HG03060 (cell line): ENCODE measurements at regions not wholly inside any gene's neighbourhood (a gene's known extent, or its start where the extent isn't known, plus 50 kb on each side); places are given as distances from the start of the nearest gene placed in this dataset.

Source experiments
- ATAC-seq: cut with Tn5 transposase; IDR thresholded peaks from one replicate; pipeline ENCODE4 v1.9.1; 2021; ENCODE audit warnings: low read depth, moderate number of reproducible peaks; ENCODE audit not compliant: unreplicated experiment

DNA sequence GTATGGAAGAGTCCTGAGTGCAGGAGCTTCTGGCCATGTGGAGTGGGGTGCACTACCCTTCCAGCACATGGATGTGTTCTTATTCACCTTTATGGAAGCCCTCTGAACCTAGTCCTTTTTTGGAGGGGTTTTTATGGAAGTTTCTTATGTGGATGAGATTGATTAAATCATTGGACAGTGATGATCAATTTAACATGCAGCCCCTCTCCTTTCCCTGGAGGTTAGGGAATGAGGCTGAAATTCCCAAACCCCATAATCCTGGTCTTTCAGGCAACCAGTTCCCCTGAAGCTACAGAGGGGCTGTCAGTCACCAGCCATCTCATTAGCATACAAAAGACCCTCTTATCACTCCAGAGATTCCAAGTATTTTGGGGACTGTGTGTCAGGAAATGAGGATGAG is 183.9 kb upstream of the MAP3K7 start:
- ATAC-seq = no peak

DNA sequence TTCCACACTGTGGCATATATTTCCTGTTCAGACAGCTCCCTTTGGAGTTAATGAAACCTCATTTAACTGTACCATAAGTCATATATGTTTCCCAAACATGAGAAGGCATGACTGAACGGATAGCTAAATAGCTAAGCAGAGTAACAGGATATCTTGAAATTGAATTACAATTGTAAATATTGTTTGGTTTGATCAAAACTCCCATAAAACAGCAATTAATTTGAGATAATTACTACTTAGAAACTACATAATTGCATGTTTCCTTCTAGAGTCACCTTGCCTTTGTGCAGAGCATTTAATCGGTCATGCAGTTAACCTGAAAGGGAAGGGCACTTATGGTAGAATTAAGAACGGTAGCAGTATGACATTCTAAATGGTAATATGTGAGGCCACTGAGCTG is 179.0 kb upstream of the MAP3K7 start:
- no peak for ATAC-seq

DNA sequence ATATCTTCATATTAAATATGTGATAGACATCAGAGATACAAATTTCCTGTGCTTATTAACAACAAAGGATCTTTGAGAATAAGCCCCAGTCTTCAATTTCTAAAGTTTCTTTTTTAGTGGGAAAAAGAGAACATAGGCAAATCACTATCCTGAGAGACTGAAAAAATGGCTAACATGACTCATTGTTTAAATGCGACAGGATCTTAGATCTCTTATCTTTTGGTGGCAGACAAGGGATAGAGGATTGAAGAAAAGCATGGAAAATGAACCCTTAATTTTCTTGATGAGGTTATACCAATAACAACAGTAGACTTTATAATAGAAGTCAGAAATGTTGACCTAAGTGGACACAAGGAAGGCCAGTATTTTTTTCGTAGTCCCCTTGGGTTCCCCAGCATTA is 178.6 kb upstream of the MAP3K7 start:
- no peak for ATAC-seq

DNA sequence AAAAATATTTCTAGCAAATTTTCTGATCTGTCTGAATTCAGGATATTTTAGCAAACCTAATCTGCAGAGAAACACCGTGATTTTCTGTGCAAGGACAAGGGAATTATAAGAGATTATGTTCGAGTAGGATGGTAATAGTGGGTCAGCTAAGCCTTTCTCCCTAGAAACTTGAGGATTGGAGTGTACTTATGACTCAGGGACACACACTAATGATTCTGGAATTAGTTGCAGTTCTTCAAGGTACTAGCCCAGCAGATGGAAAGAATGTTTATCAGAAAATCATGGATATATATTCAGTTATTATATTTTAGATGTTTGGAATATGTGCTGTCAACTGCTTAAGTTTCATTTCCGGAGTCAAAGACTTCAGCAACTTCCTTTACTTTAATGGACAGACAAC is 177.1 kb upstream of the MAP3K7 start:
- no peak for ATAC-seq

DNA sequence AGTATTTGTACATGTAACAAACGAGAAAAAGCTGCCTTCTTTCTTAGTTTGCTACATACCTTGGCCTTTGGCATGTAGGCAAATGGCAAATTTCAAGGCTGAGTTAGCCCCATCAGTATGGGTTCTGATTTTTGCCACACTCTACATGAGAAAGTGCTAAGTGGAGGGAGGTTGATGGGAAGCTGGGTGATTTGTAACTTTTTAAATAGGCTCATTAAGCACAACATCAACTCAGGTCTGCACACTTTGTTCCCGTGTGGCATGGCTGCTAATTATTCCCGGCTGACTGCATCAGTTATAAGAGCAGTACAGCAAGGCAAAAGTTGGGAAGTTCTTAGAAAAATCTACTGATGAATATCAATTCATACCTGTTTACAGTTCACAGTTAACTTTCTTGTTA is 172.8 kb upstream of the MAP3K7 start:
- ATAC-seq = no peak

DNA sequence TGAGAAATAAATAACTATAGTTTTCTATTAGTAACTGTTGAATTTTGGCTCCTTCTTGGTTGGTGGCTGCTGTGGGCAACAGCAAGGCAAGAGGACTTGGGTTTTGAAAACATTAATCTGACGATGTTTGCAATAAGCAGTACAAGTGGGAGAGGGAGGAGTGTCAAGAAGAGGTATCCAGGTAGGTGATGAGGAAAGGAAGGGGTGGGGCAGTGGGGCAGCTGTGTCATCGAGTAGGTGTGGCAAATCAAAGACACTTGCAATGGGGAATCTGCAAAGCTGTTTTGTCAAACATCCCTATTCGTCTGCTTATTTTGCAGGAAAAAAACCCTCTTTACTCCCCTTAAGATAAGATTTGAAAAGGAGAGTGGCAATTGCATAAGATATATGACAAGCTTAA is 171.9 kb upstream of the MAP3K7 start:
- ATAC-seq = no peak

DNA sequence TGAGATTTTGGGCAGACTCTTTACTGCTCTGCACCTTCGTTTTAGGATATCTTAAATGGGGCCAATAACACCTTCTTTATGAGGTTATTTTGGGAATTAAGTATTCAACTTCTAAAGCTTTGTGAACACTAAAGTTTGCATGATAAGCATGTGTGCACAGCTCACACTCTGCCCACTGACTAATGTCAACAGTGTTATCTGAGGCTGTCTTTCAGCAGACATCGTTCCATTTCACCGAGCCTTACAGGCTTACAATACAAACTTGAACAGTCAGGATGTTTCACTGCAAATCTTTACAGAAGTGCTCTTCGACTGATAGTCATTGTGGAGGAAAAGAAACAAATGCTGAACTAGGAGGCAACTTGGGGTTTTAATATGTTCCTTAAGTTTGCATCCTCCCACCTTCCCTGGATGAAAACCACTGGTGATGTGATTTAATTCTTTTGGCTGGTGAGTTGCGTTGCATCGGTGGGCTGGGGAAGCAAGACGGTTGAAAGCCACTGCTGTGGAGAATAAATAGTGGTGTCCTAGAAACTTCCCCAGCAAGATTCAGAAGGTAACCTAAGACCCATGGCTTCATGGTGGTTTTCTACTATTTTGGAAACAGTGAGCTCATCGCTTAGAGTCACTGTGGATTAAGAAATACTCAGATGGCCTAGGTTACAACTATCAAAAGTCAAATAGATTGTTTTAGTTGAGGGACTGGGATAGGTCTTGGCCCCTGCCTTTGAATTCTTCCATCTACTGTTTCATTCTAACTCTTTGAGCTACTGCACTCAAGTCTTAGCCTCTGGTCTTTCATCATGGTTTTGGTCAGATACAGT is 167.2 kb upstream of the MAP3K7 start:
- ATAC-seq = no peak

DNA sequence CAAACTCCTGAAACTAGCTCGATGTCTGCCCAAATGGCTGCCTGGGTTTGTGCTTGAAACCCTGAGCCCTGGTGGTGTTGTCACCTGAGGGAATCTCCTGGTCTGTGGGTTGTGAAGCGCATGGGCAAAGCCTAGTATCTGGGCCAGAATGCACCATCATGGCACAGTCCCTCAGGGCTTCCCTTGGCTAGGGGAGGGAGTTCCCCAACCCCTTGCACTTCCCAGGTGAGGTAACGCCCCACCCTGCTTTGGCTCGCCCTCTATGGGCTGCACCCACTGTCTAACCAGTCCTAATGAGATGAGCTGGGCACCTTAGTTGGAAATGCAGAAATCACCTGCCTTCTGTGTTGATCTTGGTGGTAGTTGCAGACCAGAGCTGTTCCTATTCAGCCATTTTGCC is 152.9 kb upstream of the MAP3K7 start:
- ATAC-seq = no peak

DNA sequence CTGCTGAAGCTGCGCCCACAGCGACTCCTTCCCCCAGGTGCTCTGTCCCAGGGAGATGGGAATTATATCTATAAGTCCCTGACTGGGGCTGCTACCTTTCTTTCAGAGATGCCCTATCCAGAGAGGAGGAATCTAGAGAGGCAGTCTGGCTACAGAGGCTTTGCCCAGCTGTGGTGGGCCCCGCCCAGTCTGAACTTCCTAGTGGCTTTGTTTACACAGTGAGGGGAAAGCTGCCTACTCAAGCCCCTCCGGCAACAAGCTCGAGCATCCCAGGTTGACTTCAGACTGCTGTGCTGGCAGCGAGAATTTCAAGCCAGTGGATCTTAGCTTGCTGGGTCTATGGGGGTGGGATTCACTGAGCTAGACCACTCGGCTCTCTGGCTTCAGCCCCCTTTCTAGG is 152.5 kb upstream of the MAP3K7 start:
- ATAC-seq = no peak

DNA sequence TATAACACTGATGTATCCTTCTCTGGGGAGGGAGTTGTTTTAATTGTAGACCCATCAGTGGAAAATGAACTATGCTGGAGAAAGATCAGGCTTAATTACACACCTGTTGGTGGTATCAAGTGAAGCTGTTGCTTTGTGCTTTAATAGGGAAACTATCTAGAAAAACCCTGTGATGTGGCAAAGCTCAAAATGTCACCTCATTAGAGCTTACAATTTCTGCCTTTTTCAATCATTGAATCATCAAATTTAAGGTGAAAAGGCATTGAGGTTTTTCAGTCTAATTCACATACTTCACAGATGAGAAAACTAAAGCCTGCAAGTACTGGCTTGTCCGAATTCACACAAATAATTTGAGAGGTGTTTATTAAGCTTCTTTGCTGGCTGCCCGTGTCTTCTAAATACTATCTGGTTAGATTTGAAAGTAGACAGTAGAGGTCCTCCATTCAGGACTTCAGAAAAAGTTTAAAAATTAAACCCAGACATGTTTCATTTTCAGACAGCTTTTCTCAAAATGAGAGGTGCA is 143.3 kb upstream of the MAP3K7 start:
- peak; percentile 86 for ATAC-seq

DNA sequence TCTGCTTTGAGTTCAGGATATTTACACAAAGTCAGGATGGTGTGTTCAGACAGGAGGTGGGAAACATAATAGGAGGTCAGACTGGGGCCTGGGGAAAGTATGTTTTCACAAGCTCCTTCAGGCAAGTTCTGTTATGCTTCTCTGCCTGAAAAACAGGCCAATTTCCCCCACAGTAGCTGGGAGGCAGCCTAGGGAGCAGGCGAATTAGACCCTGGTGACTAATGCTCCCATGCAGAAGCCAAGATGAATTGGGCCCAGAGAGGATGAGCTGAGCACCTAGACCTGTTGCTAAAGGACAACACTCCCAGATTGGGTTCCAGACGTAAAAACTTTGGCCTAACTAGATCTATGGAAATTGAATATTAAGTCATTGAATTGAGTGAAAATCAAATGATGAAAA is 142.2 kb upstream of the MAP3K7 start:
- ATAC-seq = no peak

DNA sequence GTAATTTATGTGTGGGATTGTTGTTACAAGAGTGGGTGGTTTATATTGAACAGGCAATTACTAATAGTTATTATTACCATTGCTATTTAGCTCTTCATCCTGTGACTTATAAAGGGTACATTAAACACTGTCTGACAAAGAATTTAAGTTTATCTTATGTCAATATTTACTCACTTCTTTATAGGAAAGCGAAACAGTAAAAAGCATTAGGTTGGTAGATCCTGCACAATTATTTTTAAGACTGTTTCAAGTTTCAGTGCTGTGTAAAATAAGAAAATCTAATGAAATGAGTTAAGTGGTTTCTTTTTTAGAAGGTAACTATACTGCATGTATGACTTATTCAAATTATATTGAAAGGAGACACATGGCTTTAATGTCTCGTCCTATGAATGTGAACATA is 135.8 kb upstream of the MAP3K7 start:
- no peak for ATAC-seq

DNA sequence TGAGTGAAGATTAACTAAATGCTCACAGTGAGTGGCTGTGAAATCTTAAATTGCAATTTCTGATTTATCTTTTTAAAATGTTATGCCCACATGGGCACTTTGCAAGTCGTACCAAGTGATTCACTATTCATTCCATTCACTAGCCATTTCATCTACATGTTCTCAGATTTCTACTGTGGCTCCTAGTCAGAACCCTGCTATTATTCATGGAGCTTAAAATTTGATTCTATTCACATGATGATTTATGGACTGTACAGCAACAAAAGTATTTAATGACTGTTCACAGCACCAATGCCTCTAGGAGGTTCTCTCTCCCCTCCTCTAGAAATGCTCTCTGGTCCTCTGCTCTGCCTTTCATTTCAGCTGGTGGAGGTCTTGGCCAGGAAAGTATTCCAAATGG is 133.5 kb upstream of the MAP3K7 start:
- ATAC-seq = no peak

DNA sequence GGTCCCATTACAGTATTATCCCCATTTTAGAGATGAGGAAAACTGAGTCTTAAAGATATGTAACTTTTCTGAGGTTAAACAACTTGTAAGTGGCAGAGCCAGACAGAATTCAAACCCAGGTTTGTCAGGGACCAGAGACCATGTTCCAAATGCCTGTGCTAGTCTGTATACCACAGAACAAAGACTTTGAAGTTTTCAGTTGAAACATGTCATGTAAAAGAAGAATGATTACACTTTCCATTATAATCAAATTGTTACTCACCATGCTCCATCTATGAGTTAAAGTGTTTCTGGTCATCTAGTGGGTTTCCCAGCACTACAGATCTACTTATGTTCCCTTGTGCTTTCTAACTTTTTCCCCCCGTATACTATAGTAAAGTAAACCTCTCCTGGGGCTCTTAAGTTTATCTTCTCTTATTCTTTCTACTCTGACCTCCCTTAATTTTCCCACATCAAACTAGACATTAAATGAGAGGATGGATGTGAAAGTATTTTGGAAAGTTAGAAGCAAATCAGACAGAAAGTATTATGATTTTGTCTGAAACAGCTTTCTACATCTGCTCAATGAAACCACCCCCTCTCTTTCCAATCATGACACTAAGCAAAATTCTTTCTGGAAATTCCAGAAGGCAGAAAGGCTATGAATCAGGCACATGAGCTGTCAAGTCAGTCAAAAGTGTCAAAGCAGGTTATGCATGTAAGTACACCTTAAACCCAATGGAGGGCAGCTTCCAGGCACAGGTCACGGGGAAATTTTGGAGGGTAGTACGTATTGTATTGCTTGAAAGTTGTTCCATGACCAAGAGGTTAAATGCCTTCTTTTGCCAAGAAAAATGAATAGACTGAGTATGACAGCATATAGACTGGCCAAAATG is 132.7 kb upstream of the MAP3K7 start:
- no peak for ATAC-seq

DNA sequence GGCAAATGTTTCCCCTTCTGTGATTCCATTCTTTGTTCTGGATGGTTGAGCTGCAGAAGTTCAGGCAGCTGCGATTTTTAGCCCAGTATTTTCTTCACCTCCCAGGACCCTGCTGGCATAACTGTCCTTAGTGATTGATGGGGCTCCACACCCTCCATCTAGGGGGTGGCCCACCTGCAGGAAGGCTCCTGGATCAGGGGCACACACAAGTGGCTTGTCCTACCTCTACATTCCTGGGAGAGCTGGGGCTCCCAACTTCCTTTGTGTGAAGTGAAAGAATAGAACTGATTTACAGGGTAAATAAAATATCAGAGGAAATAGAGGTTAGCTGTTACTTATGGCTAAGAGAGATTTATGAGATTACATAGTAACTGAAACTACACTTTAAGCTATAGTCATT is 129.5 kb upstream of the MAP3K7 start:
- ATAC-seq = no peak

DNA sequence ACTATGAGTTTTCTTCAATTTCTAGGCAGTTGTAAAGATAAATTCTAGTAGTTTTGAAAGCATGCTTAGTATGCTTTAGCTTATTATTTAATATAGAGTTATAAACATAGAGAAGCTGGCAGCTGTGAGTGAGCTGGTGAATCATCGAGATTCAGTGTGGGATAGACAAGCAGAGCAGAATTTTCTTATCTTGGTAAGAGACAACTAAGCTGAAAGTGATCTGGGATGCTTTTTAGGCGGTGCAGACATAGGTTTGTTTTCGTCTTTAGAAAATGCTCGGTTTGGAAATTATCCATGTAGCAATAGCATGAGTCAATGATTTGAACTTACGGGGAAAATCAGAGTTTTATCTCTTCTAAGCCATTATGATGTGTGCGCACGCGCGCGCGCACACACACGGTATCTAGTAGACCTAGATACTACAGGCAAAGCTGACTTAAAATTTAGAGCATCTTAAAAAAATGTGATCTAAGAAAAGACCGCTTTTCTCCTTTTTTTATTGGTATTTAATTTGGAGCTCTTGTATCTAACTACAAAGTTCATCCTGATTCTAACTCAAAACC is 128.3 kb upstream of the MAP3K7 start:
- ATAC-seq = no peak

DNA sequence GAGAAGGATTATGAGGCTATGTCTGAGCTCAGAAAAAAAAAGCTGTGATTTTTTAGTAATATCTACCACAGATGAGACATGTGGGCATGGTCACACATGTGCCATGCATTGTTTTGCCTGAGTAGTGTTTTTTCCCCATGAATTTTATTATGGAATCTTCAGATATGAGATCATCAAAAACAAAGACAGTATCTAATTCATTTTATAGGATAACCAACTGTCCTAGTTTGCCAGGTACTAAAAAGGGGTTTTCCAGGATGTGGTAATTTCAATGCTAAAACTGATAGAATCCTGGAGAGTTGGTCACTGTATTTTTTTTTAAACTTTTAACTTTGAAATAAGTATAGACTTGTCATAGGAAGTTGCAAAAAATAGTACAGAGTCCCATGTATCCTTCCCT is 127.4 kb upstream of the MAP3K7 start:
- no peak for ATAC-seq

DNA sequence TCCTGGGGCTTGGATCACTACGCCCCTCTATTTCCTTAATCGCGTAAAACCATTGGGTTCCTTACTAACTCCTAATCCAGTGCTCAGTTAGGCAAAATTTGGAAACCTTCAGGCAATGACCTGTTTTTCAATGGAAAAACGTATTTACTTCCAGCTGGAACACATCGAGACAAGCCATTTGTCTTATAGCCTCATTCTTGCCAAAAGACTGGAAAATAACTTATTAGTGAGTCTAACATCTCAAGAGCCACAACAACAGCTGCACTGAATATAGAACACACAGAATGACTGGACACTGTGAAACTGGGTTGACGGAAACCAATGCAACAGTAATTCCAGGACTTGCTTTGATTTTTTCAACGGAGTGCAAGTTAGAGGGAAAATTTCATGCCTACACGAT is 125.2 kb upstream of the MAP3K7 start:
- ATAC-seq = no peak

DNA sequence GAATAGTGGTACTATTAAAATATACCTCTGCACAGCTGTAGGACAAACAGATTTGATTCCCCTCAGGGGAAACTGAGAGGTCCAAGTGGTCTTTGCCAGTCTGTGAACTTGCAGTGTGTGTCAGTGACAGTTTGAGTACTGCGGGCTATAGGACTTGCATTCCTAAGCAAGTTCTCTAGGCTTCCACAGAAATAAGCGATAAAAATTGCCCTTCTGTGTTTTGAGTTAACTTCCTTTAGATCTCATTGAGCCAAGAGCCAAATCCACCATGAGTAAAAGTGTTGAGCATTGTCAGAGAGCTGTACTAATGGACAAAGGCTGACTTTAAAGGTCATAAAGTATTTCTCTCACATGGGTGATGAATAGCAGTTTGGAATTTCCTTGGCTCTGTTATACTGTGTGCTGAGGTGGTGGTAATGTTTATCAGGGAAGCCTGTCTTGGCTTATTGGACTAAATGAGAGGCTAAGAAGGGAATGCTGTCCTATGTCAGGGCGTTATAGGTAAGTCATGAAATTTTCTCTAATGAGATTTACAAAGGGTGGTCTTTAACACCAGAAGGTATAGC is 122.6 kb upstream of the MAP3K7 start:
- ATAC-seq = no peak

DNA sequence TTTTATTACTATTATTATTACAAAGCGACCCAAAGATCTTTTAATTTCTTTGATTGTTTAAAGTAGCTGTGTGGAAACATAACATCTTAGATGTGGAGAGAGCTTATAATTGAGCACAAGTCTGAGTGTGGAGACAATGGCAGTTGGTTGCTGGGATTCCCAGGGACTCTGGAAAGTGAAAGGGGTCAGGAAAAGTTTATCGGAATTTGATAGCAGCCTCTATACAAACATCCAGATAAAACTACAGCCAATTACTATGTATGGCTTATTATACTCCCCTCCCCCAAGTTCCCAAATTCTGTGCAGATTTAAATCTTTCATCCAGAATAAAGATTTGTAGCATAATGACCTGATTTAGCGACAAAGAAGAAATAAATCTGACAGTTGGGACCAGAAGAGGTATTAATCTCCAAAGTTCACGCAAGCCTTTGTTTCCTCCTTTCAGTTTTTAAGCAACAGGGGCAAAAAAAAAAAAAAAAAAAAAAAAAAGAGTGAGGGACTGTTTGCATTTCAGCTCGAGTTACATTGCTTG is 121.4 kb upstream of the MAP3K7 start:
- ATAC-seq = no peak

DNA sequence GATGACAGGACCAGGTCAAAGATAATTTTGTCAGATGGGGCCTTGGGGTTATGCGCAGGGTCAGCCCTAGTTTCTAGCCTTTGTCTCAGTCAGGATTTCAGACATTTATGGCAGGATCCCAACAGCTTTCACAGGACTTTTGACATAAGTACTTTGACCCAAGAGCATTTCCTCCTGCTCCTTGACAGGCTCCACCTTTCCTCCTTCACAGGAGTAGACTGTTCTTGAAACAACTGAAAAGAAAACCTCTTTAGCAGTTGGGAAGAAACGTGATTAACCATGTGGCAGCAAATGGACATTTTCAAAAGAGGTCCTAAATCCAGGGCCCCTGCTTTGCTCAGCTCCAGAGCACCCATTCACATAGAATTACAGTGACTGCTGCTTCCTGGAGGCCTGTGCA is 120.4 kb upstream of the MAP3K7 start:
- ATAC-seq = no peak
